Lower leg skin (tissue), 4 donors: ENCODE measurements at regions not wholly inside any gene's neighbourhood (a gene's known extent, or its start where the extent isn't known, plus 50 kb on each side); places are given as distances from the start of the nearest gene placed in this dataset.

Experiments
- DNase-seq, 2 donors: peaks; one replicate each; pipeline ENCODE4 v3.0.0-alpha.2; 2019; ENCODE audit warnings: low spot score in 2 of 2
- H3K4me3 ChIP-seq: fragments of 200-600 bp; sonication (generic); 2 replicates; pipeline ENCODE4 v1.5.1; 2017; ENCODE audit warnings: mild to moderate bottlenecking, low read depth; ENCODE audit not compliant: poor library complexity, severe bottlenecking
- POLR2A ChIP-seq, 2 donors: fragments of 450-650 bp; IDR thresholded peaks; one replicate each; pipeline ENCODE4 v1.6.1; 2016 to 2017; ENCODE audit warnings: antibody characterized with exemption in 2 of 2, mild to moderate bottlenecking in 1 of 2, moderate library complexity in 1 of 2
- WGBS, 2 donors: methylation state at CpG; one replicate each; pipeline ENCODE4 v1.1.5; 2018; 5-methylcytosine and 5-hydroxymethylcytosine counted together
- intact Hi-C: fragments of 100-400 bp; cut with DNase I; formaldehyde crosslinking; loops from one replicate; pipeline ENCODE4 v1.15.0; 2023; ENCODE audit warnings: low total_unique reads
- TF ChIP-seq, protein P1 (sequence below), 3 donors: fragments of 450-650 bp; IDR thresholded peaks; one replicate each; pipeline ENCODE4 v1.5.1; 2016; ENCODE audit warnings: antibody characterized with exemption in 3 of 3, mild to moderate bottlenecking in 3 of 3, moderate library complexity in 2 of 3

DNA sequence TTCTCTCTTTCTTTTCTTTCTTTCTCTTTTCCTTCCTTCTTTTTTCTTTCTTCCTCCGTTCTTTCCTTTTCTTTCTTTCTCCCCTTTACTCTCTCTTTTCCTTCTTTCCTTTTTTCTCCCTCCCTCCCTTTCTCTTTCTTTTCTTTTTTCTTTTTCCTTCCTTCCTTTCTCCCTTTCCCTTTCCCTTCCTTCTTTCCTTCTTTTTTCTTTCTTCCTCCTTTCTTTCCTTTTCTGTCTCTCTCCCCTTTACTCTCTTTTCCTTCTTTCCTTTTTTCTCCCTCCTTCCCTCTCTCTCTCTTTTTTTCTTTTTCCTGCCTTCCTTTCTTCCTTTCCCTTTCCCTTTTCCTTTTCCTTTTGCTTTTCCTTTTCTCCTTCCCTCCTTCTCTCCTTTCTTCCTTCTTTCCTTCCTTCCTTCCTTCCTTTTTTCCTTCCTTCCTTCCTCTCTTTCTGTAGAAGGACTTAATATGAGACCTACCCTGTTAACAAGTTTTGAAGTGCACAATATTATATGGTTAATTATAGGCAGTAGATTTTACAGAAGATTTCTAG is 142.7 kb upstream of the CD180 start:
- no peak for TF ChIP-seq POLR2A (IDR thresholded peaks at IDR 0.05)
- TF ChIP-seq, protein P1, sequence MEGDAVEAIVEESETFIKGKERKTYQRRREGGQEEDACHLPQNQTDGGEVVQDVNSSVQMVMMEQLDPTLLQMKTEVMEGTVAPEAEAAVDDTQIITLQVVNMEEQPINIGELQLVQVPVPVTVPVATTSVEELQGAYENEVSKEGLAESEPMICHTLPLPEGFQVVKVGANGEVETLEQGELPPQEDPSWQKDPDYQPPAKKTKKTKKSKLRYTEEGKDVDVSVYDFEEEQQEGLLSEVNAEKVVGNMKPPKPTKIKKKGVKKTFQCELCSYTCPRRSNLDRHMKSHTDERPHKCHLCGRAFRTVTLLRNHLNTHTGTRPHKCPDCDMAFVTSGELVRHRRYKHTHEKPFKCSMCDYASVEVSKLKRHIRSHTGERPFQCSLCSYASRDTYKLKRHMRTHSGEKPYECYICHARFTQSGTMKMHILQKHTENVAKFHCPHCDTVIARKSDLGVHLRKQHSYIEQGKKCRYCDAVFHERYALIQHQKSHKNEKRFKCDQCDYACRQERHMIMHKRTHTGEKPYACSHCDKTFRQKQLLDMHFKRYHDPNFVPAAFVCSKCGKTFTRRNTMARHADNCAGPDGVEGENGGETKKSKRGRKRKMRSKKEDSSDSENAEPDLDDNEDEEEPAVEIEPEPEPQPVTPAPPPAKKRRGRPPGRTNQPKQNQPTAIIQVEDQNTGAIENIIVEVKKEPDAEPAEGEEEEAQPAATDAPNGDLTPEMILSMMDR (IDR thresholded peaks at IDR 0.05): no peak

DNA sequence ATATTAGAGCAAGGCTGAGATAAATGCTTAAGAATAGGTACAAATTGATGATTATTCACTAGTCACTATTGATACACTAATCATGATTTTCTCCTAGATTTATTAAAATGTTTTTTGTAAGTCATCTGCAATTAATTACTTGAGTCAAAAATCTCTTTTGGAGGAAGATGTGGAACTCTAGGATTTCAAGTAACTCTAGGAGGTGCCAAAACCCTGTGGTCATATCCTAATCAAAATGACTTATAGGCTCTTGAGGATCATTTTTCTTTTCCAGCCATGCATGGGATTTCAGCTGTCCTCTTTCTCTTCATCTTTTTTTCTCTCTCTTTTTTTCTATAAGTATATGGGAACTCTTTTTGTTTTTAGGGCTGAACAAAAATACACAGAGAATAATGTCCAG is 141.8 kb upstream of the CD180 start:
- H3K4me3 ChIP-seq: no peak overlapping the region
- intact Hi-C loops: no loop called here
- TF ChIP-seq POLR2A (IDR thresholded peaks at IDR 0.05): no peak
- no peak for DNase-seq

More for the DNA sequence above, 142.7 kb upstream of the CD180 start:
- H3K4me3 ChIP-seq: no peak overlapping the region
- 92 to 97% methylated on average over 1 of the region's 1 CpG for WGBS, 2 donors
- DNase-seq: no peak
- intact Hi-C loops: no loop called here

- TF ChIP-seq, protein P1 (IDR thresholded peaks at IDR 0.05): no peak
- TF ChIP-seq POLR2A (IDR thresholded peaks at IDR 0.05): no peak
- H3K4me3 ChIP-seq: no peak overlapping the region
- DNase-seq: no peak
- intact Hi-C loops: no loop called here
Observed at GRCh38 chr5:67337751-67338150, 141.2 kb upstream of the CD180 start.

GRCh38 chr5:67335426-67335825 is 138.8 kb upstream of the CD180 start:
- WGBS, 2 donors: 57 to 63% methylated on average over 5 of the region's 5 CpGs

DNA sequence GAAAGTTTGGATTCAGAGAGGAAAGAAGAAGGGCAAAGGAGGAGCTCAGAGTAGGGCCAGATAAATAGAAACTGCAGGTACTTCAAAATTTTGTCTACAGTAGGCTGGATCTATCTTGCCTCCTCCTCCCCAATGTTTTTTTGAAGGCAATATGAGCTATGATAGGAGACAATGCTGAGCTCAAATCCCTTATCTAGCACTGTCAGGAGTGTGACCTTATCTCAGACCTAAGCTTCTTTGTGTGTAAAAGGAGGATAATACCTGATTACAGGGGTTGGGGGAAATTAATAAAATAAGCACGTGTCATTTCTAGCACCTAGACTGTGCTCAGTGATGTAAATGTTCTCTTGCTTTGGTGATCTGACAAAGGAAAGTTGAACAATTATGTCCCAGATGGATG is 137.8 kb upstream of the CD180 start:
- intact Hi-C loops: no loop called here
- DNase-seq: no peak
- no peak overlapping the region for H3K4me3 ChIP-seq
- no peak for TF ChIP-seq POLR2A (IDR thresholded peaks at IDR 0.05)
- TF ChIP-seq, protein P1 (IDR thresholded peaks at IDR 0.05): no peak
- WGBS, 2 donors: 61 to 74% methylated on average over 1 of the region's 1 CpG

More at GRCh38 chr5:67335426-67335825, 138.8 kb upstream of the CD180 start:
- TF ChIP-seq POLR2A (IDR thresholded peaks at IDR 0.05): no peak
- TF ChIP-seq, protein P1 (IDR thresholded peaks at IDR 0.05): no peak
- DNase-seq: no peak
- H3K4me3 ChIP-seq: no peak overlapping the region
- intact Hi-C loops: no loop called here

DNA sequence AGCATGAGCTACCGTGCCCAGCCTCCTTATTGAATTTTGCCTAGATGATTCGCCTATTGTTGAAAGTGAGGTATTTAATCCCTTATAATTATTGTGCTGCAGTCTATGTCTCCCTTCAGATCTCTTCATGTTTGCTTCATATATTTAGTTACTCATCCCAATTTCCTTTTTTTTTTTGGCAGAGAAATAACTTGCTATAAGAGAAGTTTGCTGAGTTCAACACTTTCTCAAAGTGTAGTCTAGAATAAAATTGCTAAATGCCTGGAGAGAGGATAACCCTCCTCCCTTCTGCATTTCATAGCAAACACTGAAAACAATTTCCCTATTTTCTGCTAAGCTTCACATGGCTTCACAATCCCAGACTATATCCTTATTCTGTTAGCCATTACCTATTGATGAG is 136.6 kb upstream of the CD180 start:
- intact Hi-C loops: no loop called here
- no peak for TF ChIP-seq POLR2A (IDR thresholded peaks at IDR 0.05)
- TF ChIP-seq, protein P1 (IDR thresholded peaks at IDR 0.05): no peak
- WGBS, 2 donors: 70 to 83% methylated on average over 2 of the region's 2 CpGs
- H3K4me3 ChIP-seq: no peak overlapping the region
- no peak for DNase-seq
